ENCODE measurements at regions not wholly inside any gene's neighbourhood (a gene's known extent, or its start where the extent isn't known, plus 50 kb on each side); places are given as distances from the start of the nearest gene placed in this dataset.
"Not testable (repeated sequence)": the region's sequence is repeated elsewhere in the genome, so short reads cannot be mapped to it uniquely, and the experiment has no call there.

GRCh38 chr6:3672339-3672738 is 79.2 kb downstream of the PXDC1 start:
- H3K36me3 ChIP-seq (ENCODE audit: insufficient read depth, low read length); H4K20me1 ChIP-seq (ENCODE audit: insufficient read depth, low read length); H3K9me3 ChIP-seq (ENCODE audit: low read length); BruUV-seq (replicated peaks); H3K9me2 ChIP-seq (ENCODE audit: insufficient read depth, low read length); DNase-seq (ENCODE audit: low spot score); H3K4me3 ChIP-seq (ENCODE audit: low read depth, low read length, poor library complexity, severe bottlenecking); intact Hi-C loops (cut with micrococcal nuclease; ENCODE audit: unreplicated experiment); H3K4me2 ChIP-seq (ENCODE audit: low read length); POLR2A ChIA-PET; H3K27ac ChIP-seq (ENCODE audit: low read depth, low read length, poor library complexity, severe bottlenecking); H2AFZ ChIP-seq (ENCODE audit: low read length); H3K79me2 ChIP-seq (ENCODE audit: insufficient read depth, low read depth, low read length); H3K4me1 ChIP-seq (ENCODE audit: insufficient read depth, low read length, poor library complexity, severe bottlenecking); CTCF ChIA-PET (ENCODE audit: unreplicated experiment): not testable (repeated sequence)

DNA sequence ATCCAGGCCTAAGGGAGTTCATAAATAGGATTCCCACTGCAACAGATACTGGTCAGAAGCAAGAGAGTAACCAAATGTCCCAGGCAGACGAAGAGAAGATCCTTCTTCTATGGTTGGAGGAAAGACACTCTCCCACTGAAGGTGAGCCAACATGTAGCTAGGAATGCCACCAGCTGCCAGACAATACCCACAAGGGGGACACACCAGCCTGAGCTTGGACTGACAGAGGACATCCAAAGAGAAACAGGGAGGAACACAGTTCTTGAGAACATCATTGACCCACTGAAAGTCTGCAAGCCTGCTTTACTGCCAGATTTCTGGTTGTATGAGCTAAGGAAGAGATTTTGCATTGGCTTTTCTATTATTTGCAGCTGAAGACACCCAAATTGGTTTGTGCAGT is 80.1 kb downstream of the PXDC1 start:
- no peaks in the 10 kb centered on the region for H3K79me2 ChIP-seq (ENCODE audit: insufficient read depth, low read depth, low read length)
- intact Hi-C loops (cut with micrococcal nuclease; ENCODE audit: unreplicated experiment) = no loop called here
- CTCF ChIA-PET (ENCODE audit: unreplicated experiment) = no interaction called here
- TF ChIP-seq, protein P1, sequence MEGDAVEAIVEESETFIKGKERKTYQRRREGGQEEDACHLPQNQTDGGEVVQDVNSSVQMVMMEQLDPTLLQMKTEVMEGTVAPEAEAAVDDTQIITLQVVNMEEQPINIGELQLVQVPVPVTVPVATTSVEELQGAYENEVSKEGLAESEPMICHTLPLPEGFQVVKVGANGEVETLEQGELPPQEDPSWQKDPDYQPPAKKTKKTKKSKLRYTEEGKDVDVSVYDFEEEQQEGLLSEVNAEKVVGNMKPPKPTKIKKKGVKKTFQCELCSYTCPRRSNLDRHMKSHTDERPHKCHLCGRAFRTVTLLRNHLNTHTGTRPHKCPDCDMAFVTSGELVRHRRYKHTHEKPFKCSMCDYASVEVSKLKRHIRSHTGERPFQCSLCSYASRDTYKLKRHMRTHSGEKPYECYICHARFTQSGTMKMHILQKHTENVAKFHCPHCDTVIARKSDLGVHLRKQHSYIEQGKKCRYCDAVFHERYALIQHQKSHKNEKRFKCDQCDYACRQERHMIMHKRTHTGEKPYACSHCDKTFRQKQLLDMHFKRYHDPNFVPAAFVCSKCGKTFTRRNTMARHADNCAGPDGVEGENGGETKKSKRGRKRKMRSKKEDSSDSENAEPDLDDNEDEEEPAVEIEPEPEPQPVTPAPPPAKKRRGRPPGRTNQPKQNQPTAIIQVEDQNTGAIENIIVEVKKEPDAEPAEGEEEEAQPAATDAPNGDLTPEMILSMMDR (conservative IDR thresholded peaks at IDR 0.05; ENCODE audit: low read length) = no peak
- TF ChIP-seq EZH2phosphoT487 (IDR thresholded peaks at IDR 0.05; ENCODE audit: borderline replicate concordance, low read depth, low read length) = no peak
- DNase-seq (ENCODE audit: low spot score) = no peak
- no peak overlapping the region for H3K27ac ChIP-seq (ENCODE audit: low read depth, low read length, poor library complexity, severe bottlenecking)
- no peak overlapping the region for H3K4me3 ChIP-seq (ENCODE audit: low read depth, low read length, poor library complexity, severe bottlenecking)
- no TSS peak for BruUV-seq (replicated peaks)
- H3K4me2 ChIP-seq (ENCODE audit: low read length) = no peak overlapping the region
- no peaks in the 10 kb centered on the region for H3K9me3 ChIP-seq (ENCODE audit: low read length)
- no peaks in the 10 kb centered on the region for H3K36me3 ChIP-seq (ENCODE audit: insufficient read depth, low read length)
- no peaks in the 10 kb centered on the region for H3K4me1 ChIP-seq (ENCODE audit: insufficient read depth, low read length, poor library complexity, severe bottlenecking)
- POLR2A ChIA-PET = no interaction called here
- no peaks in the 10 kb centered on the region for H4K20me1 ChIP-seq (ENCODE audit: insufficient read depth, low read length)
- H2AFZ ChIP-seq (ENCODE audit: low read length) = no peak overlapping the region
- no peaks in the 10 kb centered on the region for H3K9me2 ChIP-seq (ENCODE audit: insufficient read depth, low read length)

DNA sequence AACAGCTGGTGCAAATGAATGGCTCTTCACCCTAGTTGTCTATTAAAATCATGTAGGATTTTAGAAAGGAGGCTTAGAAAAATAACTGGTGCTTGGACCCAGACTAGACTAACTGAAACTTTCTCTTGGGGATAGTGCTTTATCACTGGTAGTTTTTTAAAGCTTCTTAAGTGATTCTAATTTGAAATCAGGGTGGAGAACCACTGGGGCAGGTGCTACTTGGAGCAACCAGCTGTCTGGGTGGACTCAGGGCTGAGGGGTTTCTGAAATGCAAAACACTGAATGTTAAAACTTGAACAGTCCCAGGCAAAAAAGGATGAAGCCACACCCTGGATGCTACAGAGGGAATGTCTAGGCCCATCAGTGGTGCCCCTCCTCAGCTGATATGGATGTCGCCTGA is 81.2 kb downstream of the PXDC1 start:
- intact Hi-C loops (cut with micrococcal nuclease; ENCODE audit: unreplicated experiment) = no loop called here
- H3K79me2 ChIP-seq (ENCODE audit: insufficient read depth, low read depth, low read length) = no peaks in the 10 kb centered on the region
- H3K36me3 ChIP-seq (ENCODE audit: insufficient read depth, low read length) = no peaks in the 10 kb centered on the region
- no peaks in the 10 kb centered on the region for H4K20me1 ChIP-seq (ENCODE audit: insufficient read depth, low read length)
- POLR2A ChIA-PET = no interaction called here
- CTCF ChIA-PET (ENCODE audit: unreplicated experiment) = no interaction called here
- H3K9me3 ChIP-seq (ENCODE audit: low read length) = no peaks in the 10 kb centered on the region
- H3K27ac ChIP-seq (ENCODE audit: low read depth, low read length, poor library complexity, severe bottlenecking) = no peak overlapping the region
- TF ChIP-seq EZH2phosphoT487 (IDR thresholded peaks at IDR 0.05; ENCODE audit: borderline replicate concordance, low read depth, low read length) = no peak
- TF ChIP-seq, protein P1 (conservative IDR thresholded peaks at IDR 0.05; ENCODE audit: low read length) = no peak
- no peak for DNase-seq (ENCODE audit: low spot score)
- no peak overlapping the region for H2AFZ ChIP-seq (ENCODE audit: low read length)
- no TSS peak for BruUV-seq (replicated peaks)
- no peak overlapping the region for H3K4me3 ChIP-seq (ENCODE audit: low read depth, low read length, poor library complexity, severe bottlenecking)
- H3K4me2 ChIP-seq (ENCODE audit: low read length) = no peak overlapping the region
- no peaks in the 10 kb centered on the region for H3K4me1 ChIP-seq (ENCODE audit: insufficient read depth, low read length, poor library complexity, severe bottlenecking)
- H3K9me2 ChIP-seq (ENCODE audit: insufficient read depth, low read length) = no peaks in the 10 kb centered on the region

Measured in OCI-LY7 (cell line).